HG02623 (cell line): ENCODE measurements at regions not wholly inside any gene's neighbourhood (a gene's known extent, or its start where the extent isn't known, plus 50 kb on each side); places are given as distances from the start of the nearest gene placed in this dataset.

ENCODE experiments used
- ATAC-seq: cut with Tn5 transposase; IDR thresholded peaks from one replicate; pipeline ENCODE4 v1.9.1; 2021; ENCODE audit warnings: moderate library complexity; ENCODE audit not compliant: unreplicated experiment

GRCh38 chr4:30656828-30657227 is 63.3 kb upstream of the PCDH7 start:
- no peak for ATAC-seq

GRCh38 chr4:30667919-30668318 is 52.2 kb upstream of the PCDH7 start:
- no peak for ATAC-seq

GRCh38 chr4:30670206-30670605 is 50.0 kb upstream of the PCDH7 start:
- no peak for ATAC-seq
